RWPE1 (cell line): ENCODE measurements at regions not wholly inside any gene's neighbourhood (a gene's known extent, or its start where the extent isn't known, plus 50 kb on each side); places are given as distances from the start of the nearest gene placed in this dataset.
"Not testable (repeated sequence)": the region's sequence is repeated elsewhere in the genome, so short reads cannot be mapped to it uniquely, and the experiment has no call there.

Source experiments
- CTCF ChIA-PET: fragments of 350-600 bp; sonication (Branson Sonifier 250); formaldehyde crosslinking; extraction: SDS; loops from one replicate; lab custom pipeline; 2021; lab: Yijun Ruan, JAX
- POLR2A ChIA-PET: fragments of 400-600 bp; formaldehyde crosslinking; extraction: SDS; loops from one replicate; lab custom pipeline; 2020; ENCODE audit warnings: antibody characterized with exemption; ENCODE audit not compliant: low non-redundant PET; lab: Yijun Ruan, JAX
- DNase-seq: peaks from one replicate; pipeline ENCODE4 v3.0.0; 2012; ENCODE audit warnings: low spot score
- H3K27ac ChIP-seq: fragments of 450-650 bp; 2 replicates; pipeline ENCODE4 v1.5.1; 2017
- TF ChIP-seq, protein P1 (sequence below): fragments of 450-650 bp; conservative IDR thresholded peaks from 2 replicates; pipeline ENCODE4 v1.5.1; 2017; ENCODE audit warnings: low read depth, mild to moderate bottlenecking

- DNase-seq = no peak
- POLR2A ChIA-PET = no interaction called here
- CTCF ChIA-PET = no interaction called here
- TF ChIP-seq, protein P1, sequence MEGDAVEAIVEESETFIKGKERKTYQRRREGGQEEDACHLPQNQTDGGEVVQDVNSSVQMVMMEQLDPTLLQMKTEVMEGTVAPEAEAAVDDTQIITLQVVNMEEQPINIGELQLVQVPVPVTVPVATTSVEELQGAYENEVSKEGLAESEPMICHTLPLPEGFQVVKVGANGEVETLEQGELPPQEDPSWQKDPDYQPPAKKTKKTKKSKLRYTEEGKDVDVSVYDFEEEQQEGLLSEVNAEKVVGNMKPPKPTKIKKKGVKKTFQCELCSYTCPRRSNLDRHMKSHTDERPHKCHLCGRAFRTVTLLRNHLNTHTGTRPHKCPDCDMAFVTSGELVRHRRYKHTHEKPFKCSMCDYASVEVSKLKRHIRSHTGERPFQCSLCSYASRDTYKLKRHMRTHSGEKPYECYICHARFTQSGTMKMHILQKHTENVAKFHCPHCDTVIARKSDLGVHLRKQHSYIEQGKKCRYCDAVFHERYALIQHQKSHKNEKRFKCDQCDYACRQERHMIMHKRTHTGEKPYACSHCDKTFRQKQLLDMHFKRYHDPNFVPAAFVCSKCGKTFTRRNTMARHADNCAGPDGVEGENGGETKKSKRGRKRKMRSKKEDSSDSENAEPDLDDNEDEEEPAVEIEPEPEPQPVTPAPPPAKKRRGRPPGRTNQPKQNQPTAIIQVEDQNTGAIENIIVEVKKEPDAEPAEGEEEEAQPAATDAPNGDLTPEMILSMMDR = no peak
- H3K27ac ChIP-seq = no peak overlapping the region
Measured at GRCh38 chr9:87359958-87360601, 137.6 kb upstream of the DAPK1 start.

GRCh38 chr9:87370049-87370685 is 127.5 kb upstream of the DAPK1 start:
- DNase-seq = no peak
- H3K27ac ChIP-seq = no peak overlapping the region
- TF ChIP-seq, protein P1 = no peak
- POLR2A ChIA-PET = no interaction called here
- CTCF ChIA-PET = interaction anchor here (0.6 kb wide), 1 partner anchor 22 kb away, joined by 3 read pairs; no protein-coding TSS in a partner anchor

- H3K27ac ChIP-seq = peak overlapping the region; percentile 20; the same call in 1 of the 2 replicates
- CTCF ChIA-PET = interaction anchor here (0.5 to 0.6 kb wide), 3 partner anchors 290 to 1289 kb away, joined by 3 read pairs; no protein-coding TSS in a partner anchor
- no peak for DNase-seq
- TF ChIP-seq, protein P1 = no peak
- POLR2A ChIA-PET = no interaction called here
Measured at GRCh38 chr9:87371795-87372355, 125.8 kb upstream of the DAPK1 start.

DNA sequence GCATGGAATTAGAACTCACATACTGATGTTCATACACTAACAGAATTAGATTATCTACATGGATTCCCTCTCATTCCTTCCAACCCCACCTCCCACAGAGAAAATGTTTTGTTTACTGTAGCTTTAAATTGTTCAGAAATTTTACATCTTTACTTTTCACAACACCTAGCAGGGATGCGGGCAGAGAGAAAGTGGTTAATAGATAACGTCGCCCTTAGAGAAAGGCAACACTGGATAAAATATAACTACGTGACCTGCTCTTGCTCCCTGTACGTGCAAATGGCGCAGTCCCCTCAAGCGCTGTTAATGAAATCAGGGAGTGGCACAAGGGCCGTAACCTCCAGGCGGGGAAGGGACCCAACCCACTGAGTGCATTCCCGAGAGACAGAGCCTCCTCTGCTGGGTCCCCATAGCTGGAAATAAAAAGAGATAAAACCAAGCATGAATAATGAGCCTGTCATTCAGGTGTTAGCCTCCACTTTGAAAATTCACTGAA is 125.3 kb upstream of the DAPK1 start:
- ChIA-PET CTCF (interaction anchor here (0.5 to 0.6 kb wide), 2 partner anchors 289 to 329 kb away, joined by 3 read pairs; no protein-coding TSS in a partner anchor), POLR2A (no interaction called here)
- no peak overlapping the region for H3K27ac ChIP-seq
- no peak for DNase-seq
- TF ChIP-seq, protein P1 = no peak

DNA sequence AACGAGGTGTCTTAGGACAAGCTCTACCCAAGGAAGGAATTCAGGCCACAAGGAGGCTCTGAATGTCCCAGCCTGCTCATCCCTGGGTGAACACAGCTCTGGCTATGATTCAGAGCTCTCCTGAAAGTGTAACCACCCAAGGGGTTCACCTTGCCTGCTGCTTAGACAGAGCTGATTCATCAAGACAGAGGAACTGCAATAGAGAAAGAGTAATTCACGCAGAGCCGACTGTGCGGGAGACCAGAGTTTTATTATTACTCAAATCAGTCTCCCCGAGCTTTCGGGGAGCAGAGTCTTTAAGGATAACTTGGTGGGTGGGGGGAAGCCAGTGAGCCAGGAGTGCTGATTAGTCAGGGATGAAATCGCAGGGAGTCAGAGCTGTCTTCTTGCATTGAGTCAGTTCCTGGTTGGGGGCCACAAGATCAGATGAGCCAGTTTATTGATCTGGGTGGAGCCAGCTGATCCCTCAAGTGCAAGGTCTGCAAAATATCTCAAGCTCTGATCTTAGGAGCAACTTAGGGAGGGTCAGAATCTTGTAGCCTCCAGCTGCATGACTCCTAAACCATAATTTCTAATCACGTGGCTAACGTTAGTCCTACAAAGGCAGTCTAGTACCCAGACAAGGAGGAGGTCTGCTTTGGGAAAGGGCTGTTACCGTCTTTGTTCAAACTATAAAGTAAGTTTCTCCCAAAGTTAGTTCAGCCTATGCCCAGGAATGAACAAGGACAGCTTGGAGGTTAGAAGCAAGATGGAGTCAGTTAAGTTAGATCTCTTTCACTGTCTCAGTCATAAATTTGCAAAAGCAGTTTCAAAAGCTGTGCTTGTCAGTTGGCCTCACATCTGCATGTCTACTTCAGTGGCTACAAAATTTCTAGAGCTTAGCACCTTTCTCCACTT is 123.4 kb upstream of the DAPK1 start:
- POLR2A ChIA-PET = not testable (repeated sequence)
- CTCF ChIA-PET = interaction anchor here (0.7 to 1.5 kb wide), 3 partner anchors 19 to 289 kb away, joined by 3 to 5 read pairs (median 4); no protein-coding TSS in a partner anchor
- peak overlapping the region; percentile 61 for H3K27ac ChIP-seq
- DNase-seq = peak; percentile 49

DNA sequence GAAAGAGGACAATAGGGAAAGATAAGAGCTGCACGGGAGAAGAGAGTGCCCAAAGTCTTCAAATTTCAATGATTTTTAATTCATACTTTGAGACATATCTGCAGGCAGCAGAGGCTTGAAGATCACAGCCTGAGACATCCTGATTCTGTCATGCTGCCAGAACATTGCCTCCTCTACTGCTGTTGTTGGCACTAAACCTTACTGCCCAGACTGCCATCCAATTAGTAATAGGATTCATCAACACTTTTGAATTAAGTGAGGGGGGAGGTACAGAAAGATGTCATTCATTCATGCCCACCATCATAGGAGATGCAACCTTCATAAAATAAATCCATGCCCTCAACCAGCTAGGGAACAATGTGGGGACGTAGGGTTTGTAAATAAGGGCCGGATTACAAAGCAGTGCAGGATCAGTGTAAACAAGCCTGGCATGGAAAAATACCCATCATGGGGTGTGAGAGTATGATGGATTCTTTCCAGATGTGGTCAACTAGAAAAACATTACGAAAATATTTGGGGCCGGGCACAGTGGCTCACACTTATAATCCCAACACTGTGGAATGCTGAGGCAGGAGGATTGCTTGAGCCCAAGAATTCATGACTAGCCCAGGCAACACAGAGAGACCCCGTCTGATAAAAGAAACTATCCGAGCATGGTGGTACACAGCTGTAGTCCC is 122.1 kb upstream of the DAPK1 start:
- POLR2A ChIA-PET = no interaction called here
- TF ChIP-seq, protein P1 = no peak
- DNase-seq = peak; percentile 28
- CTCF ChIA-PET = interaction anchor here (1.2 kb wide), 1 partner anchor 39 kb away, joined by 4 read pairs; no protein-coding TSS in a partner anchor
- H3K27ac ChIP-seq = peak overlapping the region; percentile 73
